HG03280 (cell line): ENCODE measurements at regions not wholly inside any gene's neighbourhood (a gene's known extent, or its start where the extent isn't known, plus 50 kb on each side); places are given as distances from the start of the nearest gene placed in this dataset.
A peak's percentile ranks its signal among the peaks of the same experiment; 100 is the strongest.

Experiments used
- ATAC-seq: cut with Tn5 transposase; IDR thresholded peaks from one replicate; pipeline ENCODE4 v1.9.1; 2021; ENCODE audit warnings: mild to moderate bottlenecking, moderate library complexity; ENCODE audit not compliant: unreplicated experiment

DNA sequence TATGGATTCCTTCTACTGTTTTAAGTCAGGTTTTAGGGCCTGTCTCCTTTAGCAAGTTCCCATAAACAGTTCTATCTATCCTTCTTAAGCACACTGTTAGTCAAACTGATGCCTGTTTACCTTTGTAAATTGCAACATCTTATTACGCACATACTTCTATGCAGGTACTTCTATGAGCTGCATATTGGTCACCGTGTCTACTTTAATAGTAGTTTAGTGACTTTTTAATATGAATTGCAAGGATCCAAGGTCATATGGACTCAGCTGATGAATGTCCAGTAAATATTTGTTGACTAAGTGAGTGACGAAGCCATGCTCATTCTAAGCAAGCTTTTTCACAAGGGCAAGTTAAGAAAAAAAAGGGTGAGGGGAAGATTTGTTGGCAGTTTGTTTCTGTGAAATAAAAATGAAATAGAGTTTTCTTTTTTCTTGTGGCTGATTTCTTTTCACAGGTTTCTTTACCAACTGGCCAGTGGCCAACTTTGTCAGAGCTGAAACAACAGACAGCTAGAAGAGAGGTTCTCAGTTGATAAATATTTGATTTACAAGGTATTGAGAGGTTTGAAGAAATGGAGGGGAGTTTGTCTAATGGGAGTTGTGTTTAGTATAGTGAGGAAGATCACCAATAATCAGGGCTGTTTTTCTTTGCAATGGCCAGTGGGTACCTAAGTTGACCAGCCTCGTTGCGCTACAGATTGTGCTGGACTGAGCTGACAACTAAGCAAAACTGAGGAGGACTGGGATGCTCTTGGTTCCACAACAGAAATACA, 141.1 kb downstream of the SLC15A5 start:
- no peak for ATAC-seq

DNA sequence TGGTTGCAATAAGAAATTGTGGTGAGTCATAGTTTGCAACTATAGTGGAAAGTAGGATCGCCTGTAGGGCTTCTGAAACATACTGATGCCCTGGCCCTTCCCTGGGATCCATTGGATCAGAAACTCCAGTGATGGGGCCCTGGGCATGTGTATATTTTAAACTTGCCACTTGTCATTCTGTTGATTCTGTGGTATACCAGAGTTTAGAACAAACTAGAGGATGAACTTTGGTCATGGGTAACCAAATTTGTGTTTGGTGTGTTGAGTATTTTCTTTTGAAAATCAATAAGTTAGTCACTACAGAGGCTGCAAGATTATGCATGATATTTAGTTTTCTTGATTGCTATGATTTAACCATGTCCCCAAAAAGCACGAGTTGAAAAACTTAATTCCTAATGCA, 142.2 kb downstream of the SLC15A5 start:
- ATAC-seq, result no peak

DNA sequence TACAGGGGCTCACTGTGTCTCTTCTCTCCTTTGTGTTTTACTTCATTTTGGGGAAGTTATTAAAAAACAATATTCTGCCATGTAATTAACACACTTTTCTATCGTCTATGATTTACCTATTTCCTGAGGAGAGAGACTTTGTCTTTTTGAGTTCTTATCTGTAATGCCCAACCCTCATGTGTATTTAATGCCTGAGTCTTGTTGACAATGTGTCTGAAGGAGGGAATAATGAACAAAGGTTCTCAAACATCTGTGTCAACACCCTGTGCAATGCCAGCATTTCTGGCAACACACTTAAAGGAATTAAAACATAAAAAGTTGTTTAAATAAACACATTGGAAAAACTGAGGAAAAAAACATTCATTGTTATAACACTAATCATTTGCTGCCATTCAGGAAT, 147.1 kb downstream of the SLC15A5 start:
- ATAC-seq, result no peak

DNA sequence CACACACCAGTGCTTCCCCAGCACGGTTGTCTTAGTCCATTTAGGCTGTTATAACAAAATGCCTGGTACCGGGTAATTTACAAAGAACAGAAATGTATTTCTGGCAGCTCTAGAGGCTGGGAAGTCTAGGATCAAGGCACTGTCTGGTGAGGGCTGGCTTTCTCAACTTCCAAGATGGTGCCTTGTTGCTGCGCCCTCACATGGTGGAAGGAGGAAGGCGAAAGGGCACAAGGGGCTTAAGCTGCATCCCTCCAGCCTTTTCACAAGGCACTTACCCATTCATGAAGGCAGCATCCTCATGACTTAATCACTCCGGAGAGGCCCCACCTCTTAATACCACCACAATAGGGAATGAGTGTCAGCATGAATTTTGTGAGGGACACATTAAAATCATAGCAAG, 155.5 kb downstream of the SLC15A5 start:
- ATAC-seq, result no peak

DNA sequence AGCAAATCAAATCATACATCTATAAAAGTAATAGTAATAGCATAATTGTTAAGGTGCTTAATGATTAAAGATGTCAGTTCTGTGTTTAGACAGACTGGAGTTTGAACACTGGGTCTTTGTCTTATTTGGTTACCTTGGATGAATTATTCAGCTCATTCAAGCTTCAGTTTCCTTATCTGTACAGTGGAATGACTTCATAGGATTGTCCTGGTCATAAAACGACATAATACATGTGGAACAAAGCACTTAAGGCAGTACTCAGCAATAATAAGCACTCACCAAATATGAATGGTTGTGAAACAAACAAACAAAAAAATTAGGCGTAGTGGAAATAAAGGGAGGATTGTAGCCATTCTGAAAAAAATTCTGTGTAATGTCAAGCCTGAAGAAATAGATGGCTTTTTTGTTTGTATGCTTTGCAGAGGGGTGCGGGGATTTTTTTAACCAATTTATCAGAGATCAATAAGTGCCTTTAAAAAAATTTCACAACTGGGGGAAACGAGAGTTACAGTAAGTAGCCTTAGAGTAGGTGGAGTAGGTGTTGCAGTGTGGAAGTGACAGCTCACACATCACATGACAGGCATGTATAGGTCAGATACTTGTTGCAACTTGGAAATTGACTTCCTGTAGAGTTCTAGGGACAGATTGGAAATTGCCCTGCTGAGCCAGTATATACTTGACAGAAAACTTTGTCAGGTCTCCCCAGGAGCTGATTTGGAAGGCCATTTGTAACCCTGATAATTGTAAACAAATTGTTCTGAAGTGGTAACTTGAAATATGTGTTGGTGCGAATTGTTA, 157.7 kb downstream of the SLC15A5 start:
- ATAC-seq, result no peak

DNA sequence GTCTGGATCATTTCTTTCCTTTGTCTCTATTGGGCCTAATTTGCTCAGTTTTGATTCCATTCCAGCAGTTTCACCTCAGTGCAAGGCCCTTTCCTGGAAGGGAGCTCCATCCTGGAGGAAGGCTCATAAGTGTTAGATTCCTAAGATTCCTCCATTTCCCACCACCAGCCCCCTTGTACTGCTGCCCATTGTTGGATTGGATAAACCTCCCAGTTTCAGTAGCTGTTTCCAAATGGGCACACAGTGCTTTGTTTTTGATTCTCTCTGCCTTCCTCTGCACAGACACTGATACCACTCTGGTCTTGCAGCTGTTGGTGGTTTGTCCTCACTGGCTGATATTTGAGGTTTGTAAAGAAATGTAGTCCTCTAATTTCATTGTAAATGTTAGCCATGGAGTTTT, 158.9 kb downstream of the SLC15A5 start:
- no peak for ATAC-seq

DNA sequence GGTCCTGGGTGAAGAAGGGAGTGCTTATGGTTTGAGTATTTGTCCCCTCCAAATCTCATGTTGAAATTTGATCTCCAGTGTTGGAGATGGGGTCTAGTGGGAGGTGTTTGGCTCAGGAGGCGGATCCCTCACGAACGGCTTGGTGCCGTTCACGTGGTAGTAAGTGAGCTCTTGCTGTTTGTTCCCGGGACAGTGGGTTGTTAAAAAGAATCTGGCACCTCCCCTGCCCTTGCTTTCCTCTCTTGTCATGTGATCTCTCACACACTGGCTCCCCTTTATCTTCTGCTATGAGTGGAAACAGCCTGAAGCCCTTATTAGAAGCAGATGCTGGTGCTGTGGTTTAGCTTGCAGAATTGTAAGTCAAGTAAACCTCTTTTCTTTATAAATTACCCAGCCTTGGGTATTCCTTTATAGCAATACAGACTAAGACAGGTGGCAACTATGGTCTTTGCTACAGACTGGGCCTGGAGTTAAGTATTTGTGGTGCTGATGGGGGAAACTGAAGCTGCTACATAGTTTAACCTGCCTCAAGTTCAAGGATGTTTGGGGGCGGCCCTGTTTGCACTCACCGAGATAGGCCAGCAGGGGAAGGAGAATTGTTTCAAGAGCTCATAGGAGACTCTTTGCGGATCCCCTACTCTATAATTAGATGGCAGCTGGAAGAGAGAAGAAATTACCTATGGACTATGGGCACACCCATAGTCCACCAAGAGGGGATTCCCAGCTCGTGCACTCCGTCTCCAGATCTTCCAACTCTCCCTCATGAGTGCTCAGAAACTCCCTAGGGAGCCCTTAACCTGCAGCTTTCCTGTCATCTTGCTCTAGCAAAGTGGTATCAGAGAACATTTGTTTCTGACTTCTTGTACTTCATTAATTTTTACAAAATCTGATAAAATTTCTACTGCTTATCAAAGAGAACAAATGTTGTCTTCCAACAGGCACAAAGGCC, 164.6 kb downstream of the SLC15A5 start:
- no peak for ATAC-seq

DNA sequence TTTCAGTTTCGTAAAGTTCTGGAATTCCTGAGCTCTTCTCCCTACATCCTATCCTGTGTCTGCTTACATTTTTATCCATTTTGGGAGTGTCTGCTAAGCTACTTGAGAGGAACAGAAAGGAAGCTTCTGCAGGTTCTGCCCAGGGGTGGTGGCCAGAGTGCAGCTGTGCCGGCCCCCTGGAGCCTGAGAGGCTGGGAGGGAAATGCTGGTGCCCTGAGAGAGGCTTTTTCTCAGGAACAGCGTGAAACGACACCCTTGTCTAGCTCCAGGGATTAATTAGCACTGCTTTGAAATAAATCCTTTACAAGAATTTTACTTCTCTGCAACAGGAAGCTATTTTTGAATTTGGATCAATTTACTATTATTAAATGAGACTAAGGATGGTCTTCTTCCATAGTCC, 165.4 kb downstream of the SLC15A5 start:
- ATAC-seq, result no peak

DNA sequence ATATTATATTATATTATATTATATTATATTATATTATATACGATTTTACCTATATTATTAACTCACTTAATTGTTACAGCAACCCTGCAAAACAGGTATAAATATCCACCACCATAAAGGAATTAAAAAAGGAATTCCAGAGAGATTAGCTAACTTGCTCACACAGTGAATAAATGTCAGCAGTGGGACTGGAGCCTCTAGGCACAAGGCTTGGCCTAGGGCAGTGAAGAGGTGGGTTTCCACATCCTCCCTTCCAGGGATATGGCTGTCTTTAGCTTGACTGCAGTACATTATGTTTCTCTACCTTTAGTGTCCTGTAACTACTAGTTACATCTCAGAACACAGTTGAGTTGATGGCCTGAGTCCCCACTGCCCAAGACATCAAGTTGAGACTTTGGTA, 166.9 kb downstream of the SLC15A5 start:
- ATAC-seq, result no peak

DNA sequence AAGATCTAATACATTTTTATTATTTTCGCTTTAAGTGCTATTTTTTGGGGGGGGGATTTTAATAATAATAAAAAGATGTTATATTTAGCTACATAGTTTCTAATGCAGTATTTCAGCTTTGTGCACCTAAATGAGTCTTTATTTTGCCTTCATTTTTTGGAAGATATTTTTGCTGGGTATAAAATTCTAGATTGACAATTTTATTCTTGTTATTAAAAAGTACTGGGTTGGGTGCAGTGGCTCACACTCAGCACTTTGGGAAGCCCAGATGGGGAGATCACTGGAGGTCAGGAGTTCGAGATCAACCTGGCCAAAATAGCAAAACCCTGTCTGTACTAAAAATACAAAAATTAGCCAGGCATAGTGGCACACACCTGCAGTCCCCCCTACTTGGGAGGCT, 173.6 kb downstream of the SLC15A5 start:
- no peak for ATAC-seq

DNA sequence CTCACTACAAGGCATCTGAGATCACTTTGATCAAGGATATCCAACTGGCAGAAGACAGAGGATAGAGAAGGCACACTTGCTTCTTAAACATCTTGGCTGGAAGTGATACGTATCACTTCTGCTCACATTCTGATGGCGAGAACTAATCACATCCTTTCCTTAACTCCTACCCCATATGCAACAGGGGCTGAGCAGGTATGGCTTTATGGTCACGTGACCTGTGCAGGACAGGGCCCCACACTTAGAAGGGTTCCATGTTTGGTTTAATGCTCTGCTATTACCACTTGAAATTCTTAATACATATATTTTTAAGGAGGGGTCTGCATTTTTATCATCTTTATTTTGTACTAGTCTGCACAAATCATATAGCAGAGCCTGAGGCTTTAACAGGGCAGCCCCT, 177.3 kb downstream of the SLC15A5 start:
- ATAC-seq, result no peak

DNA sequence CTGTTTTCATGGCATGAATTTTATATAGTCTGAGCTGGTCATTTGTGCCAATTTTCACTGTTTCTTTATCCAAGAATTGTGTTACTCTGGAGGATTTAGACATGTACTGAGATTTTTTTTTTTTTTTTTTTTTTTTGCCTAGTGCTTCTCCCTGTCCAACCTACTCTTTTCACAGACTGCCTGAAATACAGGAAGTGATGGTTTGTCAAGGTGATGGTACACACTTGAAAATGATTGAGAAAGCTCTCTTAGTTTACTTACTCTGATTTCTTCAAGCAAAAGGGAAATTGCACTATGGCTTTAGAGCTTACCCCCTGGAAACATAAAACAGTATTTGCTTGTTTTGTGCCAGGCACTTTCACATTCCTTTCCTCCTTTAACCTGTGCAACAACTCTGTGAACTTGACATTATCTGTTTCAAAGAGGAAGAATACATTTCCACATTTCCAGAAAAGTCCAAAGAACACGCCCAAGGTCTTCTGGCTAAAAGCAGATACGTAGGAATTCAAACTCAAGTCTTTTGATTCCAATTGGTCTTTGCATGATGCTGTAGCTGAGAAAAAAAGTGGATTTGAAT, 181.1 kb downstream of the SLC15A5 start:
- no peak for ATAC-seq

DNA sequence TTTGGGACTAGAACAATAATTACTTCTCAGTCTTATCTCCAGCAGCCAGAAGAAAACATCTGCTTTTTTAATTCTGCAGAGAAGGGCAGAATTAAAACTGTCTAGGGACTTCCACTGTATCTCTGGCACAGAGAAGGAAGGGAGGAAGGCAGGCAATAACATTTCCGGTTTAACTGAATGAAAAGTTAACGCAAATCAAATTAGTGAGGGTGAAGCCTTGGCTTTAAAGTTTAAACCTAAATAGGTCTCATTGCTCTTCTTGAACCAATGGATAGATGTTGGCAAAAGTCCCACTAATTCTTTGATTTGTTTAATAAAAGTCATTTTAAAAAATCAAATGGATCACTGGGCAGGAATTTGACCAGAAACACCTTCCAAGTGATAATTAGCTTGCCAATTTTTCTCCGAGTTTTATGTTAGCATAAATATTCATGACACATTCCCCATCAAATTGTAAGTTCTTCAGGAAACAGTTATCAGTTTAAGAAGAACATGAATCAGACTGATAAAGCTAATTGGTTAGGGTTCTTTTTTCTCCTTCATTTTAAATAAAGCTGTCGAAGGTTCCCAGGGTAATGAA, 181.9 kb downstream of the SLC15A5 start:
- no peak for ATAC-seq

DNA sequence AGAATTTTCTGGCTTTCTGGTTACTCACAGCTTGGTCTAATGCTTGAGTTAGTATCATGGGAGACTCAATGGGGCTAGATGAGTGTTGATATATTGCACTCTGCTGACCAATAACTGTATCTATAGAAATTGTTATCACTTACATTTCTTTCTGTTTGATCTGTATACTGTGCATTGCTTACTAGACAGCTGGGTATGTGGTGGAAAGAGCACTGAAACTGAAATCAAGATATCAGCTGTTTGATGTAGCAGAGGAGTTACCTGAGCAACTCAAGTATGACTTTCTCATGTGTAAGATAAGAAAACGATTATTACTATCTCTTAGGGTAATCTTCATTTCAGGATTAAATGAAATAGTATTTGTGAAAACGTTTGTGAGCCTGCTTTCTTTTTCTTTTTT, 183.0 kb downstream of the SLC15A5 start:
- ATAC-seq, result peak; percentile 57

DNA sequence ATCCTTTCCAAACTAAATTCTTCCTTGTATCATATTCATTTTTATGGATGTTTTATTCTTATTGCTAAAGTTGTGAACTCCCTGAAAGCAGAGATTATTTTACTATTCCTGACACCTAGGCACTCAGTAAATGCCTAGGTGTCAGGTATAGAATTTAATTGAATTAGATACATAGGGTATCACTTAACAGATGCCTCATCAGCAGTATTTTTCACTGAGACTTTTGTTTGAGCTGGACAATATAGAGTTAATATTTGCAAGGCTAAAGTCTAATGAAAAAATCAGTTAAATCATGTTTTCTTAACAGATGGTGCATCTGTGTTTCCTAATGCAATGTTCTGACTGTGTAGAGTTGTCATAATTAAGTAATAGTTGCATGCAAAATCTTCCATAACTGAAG, 182.7 kb downstream of the DERA start:
- no peak for ATAC-seq

DNA sequence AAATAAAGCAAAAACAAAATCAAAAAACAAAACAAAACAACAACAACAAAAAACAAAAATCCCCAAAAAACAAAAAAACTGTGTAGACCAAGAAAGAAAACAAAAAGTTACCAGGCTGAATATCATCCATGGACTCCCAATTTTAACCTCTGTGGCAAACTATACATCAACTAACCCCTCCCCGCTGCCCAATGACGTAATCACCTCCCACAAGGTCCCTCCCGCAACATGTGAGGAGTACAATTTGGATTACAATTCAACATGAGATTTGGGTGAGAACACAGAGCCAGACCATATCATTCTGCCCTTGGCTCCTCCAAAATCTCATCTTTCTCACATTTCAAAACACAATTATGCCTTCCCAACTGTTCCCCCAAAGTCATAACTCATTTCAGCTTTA, 179.8 kb downstream of the DERA start:
- ATAC-seq, result no peak

DNA sequence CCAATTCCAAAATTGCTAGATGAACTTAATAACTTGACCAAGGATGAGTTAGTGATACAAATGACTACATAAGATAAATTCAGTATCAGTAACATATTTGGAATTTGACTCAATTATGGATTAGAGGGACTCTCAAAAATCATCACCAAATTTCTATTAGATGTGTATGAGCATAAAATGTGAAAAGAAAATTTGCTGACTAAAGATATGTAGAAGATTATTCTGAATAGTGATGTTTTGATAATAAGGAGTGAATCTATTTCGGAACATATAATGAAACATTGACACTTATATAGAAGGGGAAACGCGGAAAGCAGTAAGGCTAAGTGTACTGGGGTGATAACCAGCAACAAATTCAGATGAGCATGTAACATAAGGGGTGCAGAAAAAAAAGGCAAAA, 177.3 kb downstream of the DERA start:
- no peak for ATAC-seq
